Right ventricle myocardium inferior (tissue), 1 donor: ENCODE measurements at regions not wholly inside any gene's neighbourhood (a gene's known extent, or its start where the extent isn't known, plus 50 kb on each side); places are given as distances from the start of the nearest gene placed in this dataset.

Experiments used
- ATAC-seq: fragments of 200-7000 bp; cut with Tn5 transposase; one replicate; pipeline ENCODE4 v1.9.1; 2020; ENCODE audit warnings: mild to moderate bottlenecking, moderate library complexity
- DNase-seq: peaks from one replicate; pipeline ENCODE4 v3.0.0; 2021; ENCODE audit errors: missing footprints
- intact Hi-C: fragments of 100-400 bp; cut with DNase I; formaldehyde crosslinking; loops from one replicate; pipeline ENCODE4 v1.11.0; 2022
- donor health status: DM: no; HTN: yes; CAD: no; lungs with severe emphysema.

GRCh38 chr11:95595541-95595940 lies 194.0 kb downstream of the FAM76B start:
- no peak for DNase-seq
- intact Hi-C loops: no loop called here

DNA sequence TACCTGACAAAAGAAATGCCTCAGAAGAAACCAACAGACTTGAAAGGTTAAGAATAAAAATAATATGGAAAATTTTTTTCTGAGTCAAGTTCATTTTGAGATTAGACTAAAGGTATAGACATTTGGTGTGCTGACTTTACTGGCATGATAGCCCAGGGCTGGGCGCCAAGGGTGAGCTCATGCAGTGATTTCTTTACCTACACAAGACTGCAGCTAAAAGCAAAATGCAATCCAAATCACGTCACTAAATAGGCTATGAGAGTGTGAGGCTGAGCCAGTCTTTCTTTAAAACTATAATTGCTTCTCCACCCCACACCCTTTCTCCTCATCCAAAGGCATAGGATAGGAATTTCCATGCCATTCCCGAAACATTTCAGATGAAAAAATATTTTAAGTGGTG lies 196.5 kb downstream of the FAM76B start:
- peak; percentile 63 for DNase-seq
- intact Hi-C loops: no loop called here
- no peak for ATAC-seq

More at GRCh38 chr11:95595541-95595940, 194.0 kb downstream of the FAM76B start:
- no peak for ATAC-seq

DNA sequence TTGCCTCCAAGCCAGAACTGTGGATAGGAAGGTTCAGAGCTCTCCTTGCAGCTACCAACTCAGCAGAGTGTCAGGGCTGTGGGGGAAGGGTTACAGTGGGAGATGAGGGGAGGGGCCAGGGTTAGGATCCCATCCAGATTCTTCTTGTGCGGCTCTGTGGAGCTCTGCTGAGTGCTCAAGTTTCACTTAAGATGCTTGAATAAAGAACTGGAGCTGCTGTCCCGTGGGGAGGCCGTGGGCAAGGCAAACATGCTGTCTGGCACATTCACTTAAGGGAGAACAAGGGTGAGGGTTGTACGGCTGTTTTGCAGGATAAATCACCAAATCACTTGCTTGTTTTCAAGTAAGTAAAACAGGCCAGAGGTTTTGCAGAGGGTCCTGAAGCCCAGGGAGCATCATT lies 197.1 kb downstream of the FAM76B start:
- intact Hi-C loops: no loop called here
- ATAC-seq: no peak
- no peak for DNase-seq

DNA sequence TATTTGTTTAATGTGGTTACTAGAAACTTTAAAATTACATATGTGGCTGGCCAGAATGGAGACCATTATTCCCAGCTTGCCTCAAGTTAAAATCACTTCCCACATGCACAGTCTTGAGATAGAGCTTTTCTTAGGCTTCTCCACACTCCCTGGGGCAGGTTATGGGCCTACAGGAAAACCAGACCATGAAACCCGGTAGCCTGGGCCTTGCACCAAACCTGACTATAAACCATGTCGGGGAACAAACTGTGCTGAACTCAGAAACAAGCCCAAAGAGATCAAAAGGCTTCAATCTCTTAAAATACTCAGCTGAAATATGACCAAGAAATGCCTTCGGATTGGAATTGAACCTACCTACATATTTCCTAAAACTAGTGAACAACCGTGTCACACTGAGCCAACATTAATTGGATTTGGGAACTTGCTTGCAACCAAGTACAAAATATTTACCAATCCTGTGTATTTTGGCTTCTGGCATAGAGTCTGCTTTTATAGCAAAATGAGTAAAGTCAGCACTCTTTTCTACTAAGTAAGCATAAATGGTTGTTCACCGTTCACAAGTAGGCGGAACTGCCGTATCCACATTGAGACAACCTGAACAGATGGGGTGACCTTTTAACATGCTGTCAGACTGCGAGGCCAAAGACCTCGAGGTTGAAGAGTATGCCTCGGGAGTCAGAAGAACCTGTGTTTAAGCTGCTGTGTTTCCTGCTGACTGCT lies 199.5 kb downstream of the FAM76B start:
- intact Hi-C loops: no loop called here
- no peak for DNase-seq
- ATAC-seq: no peak

GRCh38 chr11:95588821-95589220 lies 200.8 kb downstream of the FAM76B start:
- no peak for ATAC-seq
- intact Hi-C loops: no loop called here
- no peak for DNase-seq

DNA sequence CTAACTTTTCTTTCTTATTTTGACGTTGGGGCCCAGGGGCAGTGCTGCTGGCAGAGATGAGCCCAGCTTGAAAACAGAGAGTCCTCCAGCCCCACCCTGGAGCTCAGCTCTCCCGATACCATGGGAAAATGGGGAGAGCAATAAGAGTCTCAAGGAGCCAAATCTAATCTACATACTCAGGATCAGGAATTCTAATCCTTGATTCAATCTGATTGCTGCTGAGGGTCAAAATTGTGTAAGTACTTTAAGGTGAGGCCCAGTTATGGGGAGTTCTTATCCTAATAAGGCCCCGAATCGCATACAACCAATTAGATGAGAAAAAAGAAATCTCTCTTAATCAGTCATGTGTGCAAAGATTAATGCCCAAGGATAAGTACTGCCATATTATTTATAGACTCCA lies 202.9 kb downstream of the FAM76B start:
- DNase-seq (no peak), ATAC-seq (no peak)
- intact Hi-C loops: no loop called here

DNA sequence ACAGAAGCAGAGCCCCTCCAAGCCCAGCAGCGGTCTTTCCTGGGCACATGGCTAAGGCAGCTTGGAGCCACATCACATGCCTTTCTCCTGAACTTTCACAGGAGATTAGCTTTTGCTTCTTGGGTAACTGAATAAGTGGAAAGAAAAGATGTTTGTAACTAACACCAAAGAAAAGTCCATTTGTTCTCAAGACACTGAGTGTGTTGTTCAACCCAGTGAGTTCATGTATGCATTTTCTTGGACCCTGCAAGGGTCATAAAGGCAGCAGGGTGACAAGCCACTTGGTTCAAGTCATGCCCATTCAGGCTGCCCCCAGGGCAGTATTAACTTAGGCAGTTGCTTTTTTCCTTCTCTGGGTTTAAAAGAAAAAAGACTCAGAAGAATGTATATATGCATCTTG lies 203.4 kb downstream of the FAM76B start:
- intact Hi-C loops: no loop called here
- ATAC-seq (no peak), DNase-seq (no peak)

GRCh38 chr11:95585752-95586077 lies 203.9 kb downstream of the FAM76B start:
- intact Hi-C loops: no loop called here
- no peak for DNase-seq
- no peak for ATAC-seq

- ATAC-seq: no peak
- no peak for DNase-seq
- intact Hi-C loops: no loop called here
Measured at GRCh38 chr11:95585069-95585751, 204.4 kb downstream of the FAM76B start.

DNA sequence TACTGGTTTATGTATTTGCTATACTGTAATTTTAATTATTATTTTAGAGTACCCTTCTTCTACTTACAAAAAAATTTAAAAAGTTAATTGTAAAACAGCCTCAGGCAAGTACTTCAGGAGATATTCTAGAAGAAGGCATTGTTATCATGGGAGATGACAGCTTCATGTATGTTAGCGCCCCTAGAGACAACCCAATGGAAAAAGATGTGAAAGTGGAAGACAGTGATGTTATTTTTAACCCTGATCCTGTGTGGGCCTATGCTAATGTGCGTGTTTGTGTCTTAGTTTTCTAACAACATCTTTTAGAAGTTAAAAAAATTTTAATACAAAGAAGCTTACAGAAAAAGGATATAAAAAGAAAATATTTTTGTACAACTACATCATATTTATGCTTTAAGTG lies 205.0 kb downstream of the FAM76B start:
- DNase-seq (no peak), ATAC-seq (no peak)
- intact Hi-C loops: no loop called here

DNA sequence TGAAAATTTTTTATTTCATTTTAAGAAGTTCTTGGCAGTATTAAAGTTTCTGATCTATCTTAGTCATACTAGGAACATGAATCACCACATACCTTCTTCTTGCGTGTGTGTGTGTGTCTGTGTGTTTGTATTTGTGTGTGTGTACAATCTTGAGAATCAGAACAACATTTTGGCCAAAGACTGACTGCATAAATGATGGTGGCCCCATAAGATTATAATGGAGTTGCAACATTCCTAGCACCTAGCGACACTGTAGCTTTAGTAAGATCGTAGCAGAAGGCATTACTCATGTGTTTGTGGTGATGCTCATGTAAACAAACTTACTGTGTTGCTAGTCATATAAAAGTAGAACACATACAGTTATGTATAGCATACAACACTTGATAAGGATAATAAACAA lies 205.4 kb downstream of the FAM76B start:
- intact Hi-C loops: no loop called here
- ATAC-seq (no peak), DNase-seq (no peak)

GRCh38 chr11:95577716-95578460 lies 211.7 kb downstream of the FAM76B start:
- no peak for ATAC-seq
- intact Hi-C loops: no loop called here
- no peak for DNase-seq

DNA sequence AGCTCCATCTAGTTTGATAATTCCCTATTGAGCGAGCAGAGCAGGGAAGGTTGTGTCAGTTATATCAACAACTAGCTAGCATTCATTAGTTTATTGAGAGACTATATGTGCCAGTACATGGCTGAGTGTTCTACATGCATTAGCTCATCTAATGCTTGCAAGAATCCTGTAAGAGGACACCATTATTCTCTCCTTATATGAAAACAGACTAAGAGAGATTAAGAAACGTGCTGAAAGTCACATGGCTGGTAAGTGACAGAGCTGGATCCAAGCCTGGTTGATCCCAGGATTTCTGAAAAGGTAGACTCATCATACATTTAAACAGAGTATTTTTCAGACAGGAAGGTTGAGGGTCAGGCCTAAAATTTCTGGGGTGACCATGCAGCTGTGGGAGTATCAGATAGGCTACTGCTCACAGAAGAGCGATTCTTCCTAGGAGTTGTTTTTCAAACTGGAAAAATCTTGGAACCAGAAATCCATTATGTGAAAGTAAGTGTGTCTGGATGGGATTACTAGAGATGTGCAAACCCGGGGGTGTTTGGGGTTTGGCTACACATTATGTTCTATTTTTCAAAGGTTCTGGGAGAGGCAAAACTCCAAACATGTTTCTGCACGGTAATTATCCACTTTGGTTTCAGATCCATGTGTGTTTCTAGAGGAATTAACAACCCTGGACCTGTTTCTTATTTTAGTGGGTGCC lies 213.3 kb downstream of the FAM76B start:
- no peak for ATAC-seq
- intact Hi-C loops: no loop called here

GRCh38 chr11:95575517-95575916 lies 214.1 kb downstream of the FAM76B start:
- intact Hi-C loops: no loop called here
- DNase-seq (no peak), ATAC-seq (no peak)

More for the DNA sequence above, 213.3 kb downstream of the FAM76B start:
- no peak for DNase-seq

DNA sequence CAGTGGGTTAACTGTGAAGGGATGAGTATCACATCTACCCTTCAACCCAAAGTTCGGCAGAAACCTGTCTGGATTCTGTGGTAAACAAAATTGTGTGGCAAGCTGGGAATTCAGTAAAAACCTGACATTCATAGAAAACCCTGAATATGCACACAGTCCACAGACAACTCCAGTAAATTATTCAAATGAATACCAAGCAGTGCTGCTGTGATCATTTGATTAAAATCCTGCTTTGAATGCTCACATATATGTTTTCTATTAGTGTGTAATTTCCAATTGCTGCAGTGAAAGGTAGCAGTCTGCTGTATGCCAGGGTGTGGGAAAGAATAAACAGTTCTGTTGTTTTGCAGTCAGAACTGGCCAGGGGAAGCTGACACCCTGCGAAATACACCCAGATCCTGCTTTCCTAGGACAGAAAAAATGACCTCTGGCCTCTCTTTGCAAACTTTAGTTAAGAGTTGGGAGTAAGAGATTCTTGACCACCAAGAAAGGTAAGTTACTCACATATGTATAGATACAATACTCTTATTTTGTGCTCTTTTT lies 217.8 kb downstream of the FAM76B start:
- no peak for DNase-seq
- intact Hi-C loops: no loop called here
- no peak for ATAC-seq

DNA sequence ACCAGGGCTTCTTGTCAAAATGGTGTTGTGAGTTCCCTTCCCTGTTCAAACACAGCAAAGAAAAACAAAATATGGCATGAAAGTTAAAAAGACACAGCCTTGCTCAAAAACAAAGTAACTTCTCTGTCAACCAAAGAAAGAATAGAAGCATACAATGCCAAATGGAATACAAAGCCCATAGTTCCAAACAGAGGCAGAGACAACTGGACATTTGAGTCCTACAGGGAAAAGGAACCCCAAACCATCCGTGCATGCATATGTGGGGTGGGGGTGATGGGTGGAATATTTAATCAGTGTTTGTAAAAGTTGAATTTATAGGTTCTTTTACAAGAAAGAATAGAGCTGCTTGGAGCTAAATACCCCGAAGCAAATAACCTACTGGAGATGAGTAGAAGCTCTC lies 218.7 kb downstream of the FAM76B start:
- intact Hi-C loops: no loop called here
- no peak for DNase-seq
- no peak for ATAC-seq

DNA sequence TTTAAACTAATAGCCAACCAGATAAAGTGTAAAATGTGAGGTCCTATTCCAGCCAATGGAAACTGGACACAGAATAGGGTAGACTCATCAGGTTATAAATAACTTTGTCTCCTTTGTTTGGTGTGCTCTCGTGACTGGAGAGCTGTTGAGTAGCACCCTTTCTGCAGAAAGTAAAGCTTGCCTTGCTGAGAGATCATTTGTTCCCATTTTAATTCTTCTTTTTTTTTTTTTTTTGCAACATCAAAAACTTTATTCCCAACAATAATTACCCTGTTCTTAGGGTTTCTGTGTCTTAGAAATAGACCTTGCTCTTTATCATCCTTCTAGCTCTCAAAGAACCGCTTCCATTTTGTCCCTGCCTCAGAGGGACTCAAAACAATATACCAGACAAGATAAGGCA lies 220.4 kb downstream of the FAM76B start:
- intact Hi-C loops: no loop called here
- ATAC-seq (no peak), DNase-seq (no peak)

GRCh38 chr11:95568281-95568680 lies 221.3 kb downstream of the FAM76B start:
- intact Hi-C loops: no loop called here
- DNase-seq: no peak
- no peak for ATAC-seq

- DNase-seq (no peak), ATAC-seq (no peak)
- intact Hi-C loops: no loop called here
Measured at GRCh38 chr11:95567685-95568084, 221.9 kb downstream of the FAM76B start.
